GOT3 (cell line): ENCODE measurements at regions not wholly inside any gene's neighbourhood (a gene's known extent, or its start where the extent isn't known, plus 50 kb on each side); places are given as distances from the start of the nearest gene placed in this dataset.
"Not testable (repeated sequence)": the region's sequence is repeated elsewhere in the genome, so short reads cannot be mapped to it uniquely, and the experiment has no call there.

Source experiments
- DNase-seq: peaks from one replicate; lab custom pipeline; 2025; ENCODE audit warnings: mixed read lengths; lab: John Stamatoyannopoulos, UW

DNA sequence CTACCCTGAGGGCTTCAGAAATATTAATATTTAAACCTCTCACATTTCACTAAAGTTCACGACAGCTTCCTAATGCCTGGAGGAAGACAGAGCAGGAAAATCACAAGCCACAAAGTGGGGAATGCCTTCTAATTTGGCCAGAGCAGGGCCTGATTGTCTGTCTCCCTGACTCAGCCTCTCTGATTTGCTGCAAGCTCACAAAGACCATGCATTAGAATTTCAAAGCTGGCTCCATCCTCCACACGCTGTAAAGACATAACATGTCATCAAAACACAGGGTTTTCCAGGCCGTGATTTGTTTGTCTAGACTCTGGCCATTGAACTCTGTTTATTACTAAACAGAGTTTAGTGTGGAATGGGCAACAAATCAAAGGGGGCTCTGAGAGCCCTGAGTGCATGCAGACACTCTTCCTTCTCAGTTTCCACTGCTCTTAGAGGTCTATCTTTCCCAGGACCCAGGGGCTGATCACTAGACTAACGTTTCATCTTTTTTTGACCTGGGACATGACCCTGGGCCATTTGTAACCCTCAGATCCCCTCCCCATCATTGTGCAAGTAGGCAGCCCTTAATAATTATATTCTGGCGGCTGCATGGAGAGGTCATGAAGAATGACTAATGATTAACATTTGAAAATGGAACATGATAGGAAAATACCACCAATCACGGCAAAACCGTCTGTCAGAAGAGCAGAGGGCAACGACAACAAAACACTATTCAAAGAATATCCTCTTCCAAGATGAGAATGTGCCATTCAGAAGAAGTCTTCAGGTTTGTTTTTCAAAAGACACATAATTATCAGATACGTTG is 140.2 kb downstream of the ENC1 start:
- no peak for DNase-seq

DNA sequence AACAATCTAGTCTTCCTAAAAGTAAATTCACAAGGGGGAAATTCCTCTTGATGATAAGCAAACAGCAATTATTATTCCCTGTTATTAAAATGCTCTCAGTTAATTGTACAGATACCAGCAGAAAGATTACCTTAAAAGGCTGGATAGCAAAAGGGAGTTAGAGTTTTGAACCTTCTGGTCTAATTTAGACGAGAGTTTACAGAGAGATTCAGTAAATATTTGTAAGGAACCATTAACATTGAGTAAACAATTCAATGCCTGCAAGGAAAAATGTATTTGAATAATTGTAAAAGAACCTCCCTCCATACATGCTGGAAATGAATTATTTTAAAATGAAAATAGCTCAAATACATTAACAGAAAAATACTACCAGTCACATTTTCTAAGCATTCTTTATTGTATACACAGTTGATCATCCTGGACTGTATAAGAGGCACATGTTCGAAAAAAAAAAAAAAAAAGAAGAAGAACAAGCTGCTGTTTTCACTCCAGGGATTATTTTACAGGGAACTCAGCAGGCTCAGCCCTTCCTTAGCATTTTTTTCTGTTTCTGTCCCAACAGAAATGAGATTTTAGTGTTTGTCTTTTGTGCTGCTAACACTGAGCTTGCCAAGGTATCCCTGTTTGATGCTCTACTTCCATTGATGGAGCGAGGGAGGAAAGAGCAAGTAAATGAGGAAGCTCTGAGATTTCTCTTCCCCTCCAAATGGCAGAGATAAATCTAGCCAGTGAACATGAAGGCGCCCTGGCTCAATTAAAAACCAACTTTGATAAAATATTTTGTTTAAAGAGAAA is 141.1 kb downstream of the ENC1 start:
- DNase-seq, result no peak

DNA sequence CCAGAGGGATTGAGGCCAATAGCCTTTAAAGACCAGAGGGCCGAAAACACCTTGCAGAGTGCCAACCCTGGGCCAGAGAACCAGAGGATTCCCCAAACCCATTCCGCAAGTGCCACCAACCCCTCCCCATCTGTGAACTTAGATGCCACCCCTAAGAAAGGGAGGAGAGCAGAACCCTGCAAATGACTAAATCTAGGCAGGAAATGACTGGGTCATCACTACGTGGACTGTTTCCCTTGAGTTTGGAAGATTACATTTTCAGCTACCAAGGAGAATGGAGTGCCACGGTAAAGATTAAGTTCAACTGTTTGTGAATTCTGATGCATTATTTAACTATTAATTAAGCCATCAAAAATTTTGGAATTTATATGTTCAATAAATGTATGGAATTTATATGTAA is 142.8 kb downstream of the ENC1 start:
- DNase-seq, result no peak

DNA sequence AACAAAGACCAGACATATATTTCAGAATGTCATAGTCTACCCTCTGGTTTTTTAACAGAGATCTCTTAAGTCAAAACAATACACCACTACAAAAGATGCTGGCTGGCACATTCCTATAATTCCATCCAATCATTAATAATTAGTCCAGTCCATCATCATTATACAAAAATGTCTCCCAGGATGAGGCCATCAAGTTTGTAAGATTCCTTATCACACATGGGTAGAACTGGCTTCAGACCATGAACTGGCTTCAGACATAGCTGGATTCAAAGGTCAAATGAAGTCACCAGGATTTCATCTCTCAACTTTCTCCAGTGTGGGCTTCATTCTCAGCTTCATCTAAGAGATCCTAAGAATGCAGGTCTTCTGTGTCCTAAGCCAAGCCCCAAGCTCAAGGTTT is 147.1 kb downstream of the ENC1 start:
- DNase-seq, result no peak

DNA sequence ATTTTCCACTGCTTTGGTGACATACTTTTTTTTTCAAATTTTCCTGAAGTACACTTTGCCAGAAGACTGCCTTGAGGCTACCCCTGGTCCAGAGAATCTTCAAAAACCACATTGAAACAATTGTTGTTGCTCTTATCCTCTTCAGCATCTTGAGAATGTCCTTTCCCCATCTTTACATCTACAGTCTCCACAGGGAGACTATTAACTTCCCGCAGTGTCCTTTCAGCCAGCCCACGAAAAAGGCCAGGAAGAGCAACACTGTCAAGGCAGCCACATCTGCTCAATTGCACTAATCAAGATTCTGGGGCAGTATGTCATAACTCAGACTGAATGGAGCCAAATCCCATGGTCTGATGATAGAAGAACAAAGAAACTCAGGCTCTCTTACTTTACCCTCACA is 148.3 kb downstream of the ENC1 start:
- DNase-seq, result no peak

DNA sequence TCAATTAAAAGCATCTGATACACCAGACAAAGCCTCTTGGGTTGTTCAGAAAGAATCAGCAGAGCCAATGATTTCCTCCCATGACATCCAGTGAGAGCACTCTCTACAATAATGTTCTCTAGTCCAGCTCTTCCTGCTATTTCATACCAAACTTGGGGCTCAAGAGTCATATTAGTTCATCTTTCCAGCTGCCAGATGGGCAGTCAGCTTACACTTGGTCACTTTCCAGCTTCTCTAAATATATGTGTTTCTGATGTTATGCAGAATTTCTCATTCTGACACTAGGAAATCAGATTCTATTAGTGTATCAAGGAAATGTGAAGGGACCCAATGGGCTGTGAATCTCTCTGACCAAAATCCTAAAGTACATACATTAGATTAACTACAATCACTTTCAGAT is 148.9 kb downstream of the ENC1 start:
- DNase-seq, result no peak

DNA sequence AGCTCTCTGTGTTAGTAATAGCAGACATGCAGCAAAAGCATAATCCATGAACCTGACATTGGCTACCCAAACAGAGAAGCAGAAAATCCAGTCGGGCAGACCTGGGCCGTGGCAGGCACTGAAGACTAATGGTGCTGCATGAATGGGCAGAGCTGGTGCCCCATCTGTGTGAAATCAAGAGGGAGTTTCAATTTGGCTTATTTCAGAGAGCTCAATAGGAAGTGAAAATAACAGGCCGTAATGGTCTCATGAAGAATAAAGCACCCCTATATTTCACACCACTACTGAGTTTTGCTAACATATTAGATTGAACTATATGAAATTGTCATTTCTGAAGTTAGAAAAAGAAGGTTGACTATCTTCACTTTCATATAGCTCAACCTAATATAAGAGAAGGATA is 149.7 kb downstream of the ENC1 start:
- no peak for DNase-seq

DNA sequence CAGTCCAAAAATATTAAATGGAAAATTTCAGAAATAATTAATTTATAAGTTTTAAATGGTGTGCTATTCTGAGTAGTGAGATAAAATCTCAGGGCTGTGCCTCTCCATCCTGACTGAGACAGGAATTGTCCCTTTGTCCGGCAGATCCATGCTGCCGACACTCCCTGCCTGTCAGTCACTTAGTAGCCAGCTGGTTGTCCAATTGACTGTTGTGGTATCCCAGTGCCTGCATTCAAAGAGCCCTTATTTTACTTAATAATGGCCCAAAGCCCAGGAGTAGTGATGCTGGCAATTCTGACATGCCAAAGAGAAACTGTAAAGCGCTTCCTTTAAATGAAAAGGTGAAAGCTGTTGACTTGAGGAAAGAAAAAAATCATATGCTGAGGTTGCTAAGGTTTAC is 157.5 kb downstream of the ENC1 start:
- DNase-seq, result no peak

DNA sequence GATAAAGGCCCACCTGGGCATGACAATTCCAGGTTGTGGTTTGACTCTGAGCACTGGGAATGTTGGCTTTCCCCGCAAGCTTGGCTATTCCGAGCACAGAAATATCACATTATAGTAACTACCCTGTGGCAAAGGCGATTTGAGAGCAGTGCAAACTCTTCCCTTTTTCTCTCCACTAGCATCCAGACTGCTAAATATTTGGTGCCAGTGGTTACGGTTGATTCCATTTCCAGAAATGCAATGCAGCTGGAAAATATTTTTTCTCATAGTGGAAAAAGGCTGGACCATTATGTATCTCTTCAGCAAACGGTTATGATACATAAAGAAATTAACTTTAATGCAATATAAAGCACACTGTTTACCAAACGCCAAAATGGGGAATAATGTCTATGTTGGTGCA is 158.0 kb downstream of the ENC1 start:
- no peak for DNase-seq

DNA sequence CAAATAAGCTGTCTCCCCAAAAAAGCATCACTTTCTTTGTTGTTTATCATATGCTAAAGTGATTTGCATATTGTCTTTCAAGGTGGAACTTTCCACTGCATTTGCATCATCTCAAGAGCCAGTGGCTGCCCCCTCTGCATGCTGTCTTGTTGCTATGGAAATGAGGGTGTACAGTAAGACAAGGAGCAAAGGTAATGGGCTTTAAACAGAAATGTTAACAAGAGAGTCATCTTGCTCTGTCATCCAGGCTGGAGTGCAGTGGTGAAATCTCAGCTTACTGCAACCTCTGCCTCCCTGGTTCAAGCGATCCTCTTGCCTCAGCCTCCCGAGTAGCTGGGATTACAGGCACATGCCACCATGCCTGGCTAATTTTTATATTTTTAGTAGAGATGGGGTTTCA is 159.2 kb downstream of the ENC1 start:
- DNase-seq, result not testable (repeated sequence)

DNA sequence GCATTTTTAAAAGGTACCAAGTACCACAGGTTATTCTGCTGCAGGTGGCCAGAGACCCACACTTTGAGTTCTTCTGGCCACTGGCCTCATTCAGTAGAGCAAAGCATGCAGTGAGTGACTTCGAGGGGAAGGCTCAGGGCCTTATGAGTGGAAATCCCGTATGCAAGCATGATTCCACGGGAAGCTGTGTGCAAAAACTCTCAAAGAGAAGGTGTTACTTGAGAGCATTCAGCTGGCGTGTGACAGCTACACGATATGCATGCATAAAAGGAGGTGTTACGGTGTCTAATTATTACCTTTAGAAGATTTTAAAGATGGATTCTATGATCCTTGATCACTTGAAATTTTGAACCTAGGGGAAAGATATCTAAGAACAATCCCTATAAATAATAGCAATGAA is 160.3 kb downstream of the ENC1 start:
- no peak for DNase-seq

DNA sequence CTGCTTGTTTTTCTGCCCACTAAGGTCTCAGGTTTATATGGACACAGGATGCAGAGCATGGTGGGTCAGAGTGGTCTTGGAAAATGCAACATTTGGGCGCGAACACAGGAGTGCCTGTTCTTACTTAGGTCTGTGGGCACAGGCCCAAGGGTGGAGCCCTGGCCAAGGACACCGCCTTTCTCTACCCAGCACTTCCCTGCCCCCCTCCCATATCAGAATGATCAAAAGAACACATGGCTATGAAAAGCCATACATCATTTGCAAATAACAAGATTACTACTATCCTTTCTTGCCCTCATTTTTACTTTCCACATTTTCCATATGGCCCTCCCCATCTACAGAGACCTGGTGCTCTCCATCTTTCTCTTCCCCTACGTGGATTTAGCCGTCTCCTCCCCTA is 162.2 kb downstream of the ENC1 start:
- no peak for DNase-seq

DNA sequence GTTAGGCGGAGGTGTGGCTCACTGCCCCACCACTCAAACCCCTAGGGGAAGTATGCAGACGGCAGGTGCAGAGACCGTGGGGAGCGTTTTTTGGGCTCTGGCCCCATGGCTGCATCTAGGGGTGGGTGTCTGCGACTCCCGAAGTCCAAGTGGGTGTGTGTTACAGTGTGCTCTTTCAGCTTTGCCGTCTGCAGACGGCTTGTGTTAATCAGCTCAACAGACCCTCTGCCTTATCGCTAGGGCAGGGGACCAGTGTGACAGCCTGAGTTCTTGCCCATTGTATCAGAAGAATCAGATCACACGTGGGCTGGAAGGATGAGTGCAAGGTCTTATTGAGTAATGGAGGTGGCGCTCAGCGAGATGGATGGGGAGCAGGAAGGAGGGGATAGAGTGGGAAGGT is 162.8 kb downstream of the ENC1 start:
- DNase-seq, result no peak

DNA sequence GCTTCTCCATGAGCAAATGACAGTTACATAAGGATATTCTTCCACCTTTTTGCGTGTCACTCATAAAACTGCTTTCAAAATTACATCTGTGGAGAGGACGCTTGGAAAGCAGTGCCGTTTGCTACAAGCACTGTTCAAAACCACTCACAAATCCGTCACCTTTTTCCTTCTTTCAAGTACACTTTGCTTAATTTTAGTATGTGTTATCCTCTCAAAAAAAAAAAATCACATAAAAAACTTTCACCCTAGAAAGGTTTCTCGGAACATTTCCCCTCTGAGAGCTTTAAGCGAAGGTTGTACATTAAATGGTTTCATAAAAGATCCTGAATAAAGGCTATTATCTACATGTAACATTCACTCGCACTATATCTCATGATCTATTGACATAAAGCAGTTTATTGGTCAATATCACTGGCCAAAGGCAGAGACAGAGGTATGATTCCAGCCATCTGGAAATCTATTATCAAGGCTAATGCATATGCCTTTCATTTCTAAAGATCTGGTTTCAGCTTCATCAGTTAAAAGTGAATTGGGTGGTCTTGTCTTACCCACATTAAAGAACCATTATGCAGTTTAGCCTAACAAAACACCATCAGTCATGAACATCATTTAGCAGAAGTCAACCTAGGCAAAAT is 163.6 kb downstream of the ENC1 start:
- no peak for DNase-seq

DNA sequence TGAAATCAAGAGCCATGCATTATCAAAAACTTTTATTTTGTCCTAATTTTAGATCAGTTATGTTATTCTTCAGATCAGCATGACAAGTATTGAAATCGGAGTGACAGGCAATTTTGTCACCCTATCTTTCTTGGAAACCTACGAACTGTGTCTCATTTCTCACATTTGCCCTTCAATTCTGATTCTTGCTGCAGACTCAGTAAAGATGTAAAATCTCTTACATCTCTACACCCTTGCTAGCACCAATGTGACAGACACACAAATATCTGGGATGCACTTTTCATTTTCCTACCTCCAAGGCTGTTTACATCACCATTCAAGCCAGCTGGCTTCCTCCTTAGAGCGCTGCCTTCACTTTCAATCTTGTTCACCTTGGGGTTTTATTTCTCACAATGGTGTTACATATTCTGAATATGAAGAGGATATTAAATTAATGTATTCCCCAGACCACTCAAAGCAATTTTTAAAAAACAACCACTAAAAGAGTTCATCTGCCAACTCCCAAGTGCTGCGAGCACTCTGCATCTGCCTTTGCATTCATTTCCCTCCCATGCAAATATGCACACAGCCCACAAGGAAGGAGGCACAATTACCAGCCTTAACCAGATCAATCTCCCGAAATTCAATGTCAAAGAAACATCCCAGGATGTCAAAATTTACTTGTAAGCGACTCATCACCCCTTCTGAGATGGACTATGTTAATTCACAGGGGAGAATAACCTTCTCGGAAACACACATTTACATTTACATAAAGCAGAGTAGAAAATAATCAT is 164.3 kb downstream of the ENC1 start:
- DNase-seq, result no peak

DNA sequence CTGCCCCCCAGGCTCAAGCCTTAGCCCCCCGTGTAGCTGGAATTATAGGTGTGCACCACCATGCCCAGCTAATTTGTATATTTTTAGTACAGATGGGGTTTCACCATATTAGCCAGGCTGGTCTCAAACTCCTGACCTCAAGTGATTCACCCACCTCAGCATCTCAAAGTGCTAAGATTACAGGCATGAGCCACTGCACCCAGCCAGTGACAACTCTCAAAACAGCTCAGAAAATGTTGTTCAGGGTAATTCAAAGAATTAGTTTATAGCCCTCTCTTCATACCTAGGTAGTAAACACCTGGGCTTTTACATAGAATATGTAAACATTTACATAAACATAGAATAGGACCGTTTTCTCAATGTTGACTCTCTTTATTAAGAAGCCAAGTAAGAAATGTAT is 168.7 kb downstream of the ENC1 start:
- no peak for DNase-seq

DNA sequence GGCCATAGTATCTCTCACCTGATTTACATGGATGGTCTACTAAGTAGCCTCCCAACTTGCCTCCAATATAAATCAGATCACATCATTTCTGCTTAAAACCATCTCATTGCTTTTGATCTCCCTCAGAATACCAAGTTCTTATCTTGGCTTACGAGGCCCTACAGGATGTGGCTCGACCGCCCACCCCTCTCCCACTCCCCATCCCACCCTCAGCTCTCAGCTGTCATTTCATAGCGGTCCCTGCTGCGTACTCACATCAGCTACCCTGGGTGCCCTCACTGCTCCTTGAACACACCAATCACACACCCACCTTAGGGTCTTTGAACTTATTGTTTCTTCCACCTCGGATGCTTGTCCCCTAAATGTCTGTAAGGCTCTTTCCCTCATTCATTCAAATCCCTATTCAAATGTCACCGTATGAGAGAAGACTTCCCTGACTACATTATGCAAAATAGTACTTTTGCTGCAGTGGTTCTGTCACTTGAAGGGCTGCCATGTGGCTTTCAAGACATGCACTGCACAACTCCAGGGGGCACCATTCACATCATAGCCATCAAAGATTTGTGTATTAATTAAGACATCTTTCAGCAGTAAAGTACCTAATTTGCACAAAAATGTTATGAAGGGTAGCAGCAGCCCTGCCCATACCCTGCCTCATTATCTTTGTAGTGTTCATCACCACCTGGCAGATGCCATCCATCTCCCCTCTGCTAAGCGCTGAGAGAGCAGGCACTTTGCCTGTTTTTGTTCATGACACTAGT is 171.1 kb downstream of the ENC1 start:
- DNase-seq, result no peak

DNA sequence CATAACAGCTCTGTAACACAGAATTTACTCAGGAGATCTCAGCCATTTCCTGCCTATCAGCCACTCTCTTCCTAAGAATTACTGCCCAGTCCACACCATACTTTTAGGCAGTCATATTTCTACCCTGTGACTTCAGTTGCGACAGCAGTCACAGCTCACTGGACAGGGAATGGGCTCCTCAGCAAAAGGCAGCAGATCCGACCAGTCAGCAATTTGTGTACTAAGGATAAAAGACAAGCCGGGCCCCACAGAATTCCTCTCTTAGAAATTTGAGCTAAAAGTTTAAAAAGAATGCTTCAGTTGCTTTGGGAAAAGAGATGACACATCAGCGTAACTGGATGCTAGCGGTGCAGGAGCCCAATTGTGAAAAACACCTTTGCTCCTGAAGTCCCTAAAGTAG is 172.1 kb downstream of the ENC1 start:
- DNase-seq, result no peak

DNA sequence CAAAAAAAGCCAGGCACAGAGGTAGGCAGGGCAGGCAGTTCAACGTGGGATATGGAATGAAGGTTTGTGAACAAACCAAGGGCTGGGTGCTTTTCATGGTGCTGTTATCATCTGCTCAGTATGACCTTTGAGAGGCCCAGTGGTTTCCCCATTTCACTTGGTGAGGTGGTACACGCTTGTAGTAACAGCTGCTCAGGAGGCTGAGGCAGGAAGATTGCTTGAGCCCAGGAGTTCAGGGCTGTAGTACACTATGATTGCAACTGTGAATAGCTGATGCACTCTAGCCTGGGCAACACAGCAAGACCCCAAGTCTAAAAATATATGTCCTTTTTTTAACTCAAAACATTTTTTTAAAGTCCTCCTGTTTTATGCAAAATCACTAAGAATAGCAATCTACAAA is 174.8 kb downstream of the ENC1 start:
- no peak for DNase-seq

DNA sequence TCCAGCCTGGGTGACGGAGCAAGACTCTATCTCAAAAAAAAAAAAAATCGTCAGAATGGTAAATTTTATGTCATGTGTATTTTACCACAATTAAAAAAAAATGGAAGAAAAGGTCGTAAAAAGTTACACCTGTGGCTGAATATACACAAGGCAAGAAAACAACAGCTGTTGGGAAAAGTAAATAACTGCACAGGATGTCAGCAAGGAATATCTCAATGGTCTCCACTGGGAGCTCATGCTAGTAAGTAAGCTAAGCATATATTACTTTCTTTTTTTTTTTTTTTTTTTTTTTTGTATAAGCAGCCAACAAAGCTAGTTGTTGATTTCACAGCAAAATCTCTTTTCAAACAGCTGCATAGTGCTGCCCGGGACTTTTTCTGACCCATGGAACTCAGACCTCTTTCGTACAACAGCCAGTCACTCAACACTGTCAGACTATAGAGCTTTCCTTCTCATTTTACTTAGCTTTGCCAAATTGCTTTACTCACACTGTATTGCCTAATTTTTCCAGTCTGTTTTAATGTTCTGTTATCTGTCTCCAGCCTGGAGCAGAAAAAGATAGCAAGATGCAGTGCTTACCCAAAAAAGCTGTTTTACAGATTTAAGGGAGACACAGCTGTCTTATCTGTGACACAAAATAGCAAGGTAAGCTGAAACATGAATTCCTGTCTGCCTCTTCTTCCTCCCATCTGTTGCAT is 175.9 kb downstream of the ENC1 start:
- no peak for DNase-seq

DNA sequence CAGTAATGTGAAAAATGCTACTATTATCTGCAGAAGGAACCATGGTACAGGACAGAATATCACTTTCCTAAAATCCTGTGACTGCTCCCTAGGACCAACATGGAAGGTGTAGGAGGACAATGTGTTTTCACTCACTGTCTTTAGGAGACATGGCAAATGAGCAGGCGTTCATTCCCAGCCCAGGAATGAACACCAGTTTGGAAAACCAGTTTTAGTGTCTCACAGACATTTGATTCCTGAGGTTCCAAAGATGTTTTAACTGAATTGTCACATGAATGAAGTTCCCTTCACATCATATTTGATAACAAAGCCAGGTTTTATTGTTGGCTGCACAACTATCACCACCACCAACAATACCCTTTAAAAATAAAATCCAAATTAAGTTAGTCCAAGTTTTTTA is 178.2 kb downstream of the ENC1 start:
- DNase-seq, result no peak
